GM18873 (cell line): ENCODE measurements at regions not wholly inside any gene's neighbourhood (a gene's known extent, or its start where the extent isn't known, plus 50 kb on each side); places are given as distances from the start of the nearest gene placed in this dataset.

Source experiments
- ATAC-seq: cut with Tn5 transposase; IDR thresholded peaks from one replicate; pipeline ENCODE4 v1.9.1; 2021; ENCODE audit warnings: mild to moderate bottlenecking, moderate library complexity, moderate number of reproducible peaks; ENCODE audit not compliant: unreplicated experiment, low FRiP score

DNA sequence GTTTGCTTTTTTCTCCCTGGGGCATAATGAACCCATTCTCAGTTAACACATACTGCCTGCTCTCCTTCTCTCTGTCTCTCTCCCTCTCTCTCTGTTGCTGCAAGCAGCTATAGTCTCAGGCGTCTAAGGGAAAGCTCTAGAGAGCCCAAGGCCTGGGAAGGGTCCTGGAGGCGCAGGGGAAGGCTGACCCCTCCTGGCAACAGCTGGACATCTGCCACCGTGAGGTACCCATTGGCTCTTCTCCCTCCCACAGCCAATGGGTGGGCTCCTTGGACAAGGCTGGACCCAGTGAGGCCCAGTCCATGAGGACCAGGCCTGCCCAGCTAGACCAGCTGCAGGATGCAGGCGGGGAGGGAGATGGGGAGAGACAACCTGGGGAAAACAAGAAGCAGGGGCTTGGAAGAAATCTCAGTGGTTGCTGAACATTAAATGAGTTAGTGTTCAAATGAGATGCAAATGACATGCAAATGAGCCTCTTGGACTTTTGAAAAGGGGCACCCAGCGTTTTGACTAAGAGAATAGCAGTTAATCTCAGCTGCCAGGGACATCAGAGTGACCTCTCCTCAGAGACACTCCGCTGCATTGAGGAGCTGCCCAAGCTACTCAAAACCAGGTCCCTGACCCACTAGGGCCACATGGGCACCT, 349.7 kb downstream of the BUD13 start:
- ATAC-seq, result no peak

DNA sequence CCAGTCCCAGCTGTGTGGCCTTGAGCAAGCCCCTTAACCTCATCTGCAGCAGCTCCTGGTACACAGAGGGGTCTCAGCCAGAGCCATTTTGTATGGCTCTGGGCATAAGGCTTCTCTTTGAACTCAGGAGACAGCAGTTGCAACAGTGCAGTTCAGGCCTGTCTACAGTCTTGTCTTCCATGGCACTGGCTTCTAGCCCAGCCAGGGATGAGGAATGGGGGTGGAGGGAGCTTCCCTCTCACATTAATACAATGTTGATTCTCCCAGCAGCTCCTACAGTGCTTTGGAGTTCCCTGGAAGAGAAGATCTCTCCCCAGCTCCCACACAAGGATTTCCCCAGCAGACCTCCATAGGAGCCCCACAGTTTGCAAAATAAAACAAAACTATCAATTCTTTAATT, 350.2 kb downstream of the BUD13 start:
- no peak for ATAC-seq

- no peak for ATAC-seq
Measured at GRCh38 chr11:116421529-116422185, 351.1 kb downstream of the BUD13 start.

DNA sequence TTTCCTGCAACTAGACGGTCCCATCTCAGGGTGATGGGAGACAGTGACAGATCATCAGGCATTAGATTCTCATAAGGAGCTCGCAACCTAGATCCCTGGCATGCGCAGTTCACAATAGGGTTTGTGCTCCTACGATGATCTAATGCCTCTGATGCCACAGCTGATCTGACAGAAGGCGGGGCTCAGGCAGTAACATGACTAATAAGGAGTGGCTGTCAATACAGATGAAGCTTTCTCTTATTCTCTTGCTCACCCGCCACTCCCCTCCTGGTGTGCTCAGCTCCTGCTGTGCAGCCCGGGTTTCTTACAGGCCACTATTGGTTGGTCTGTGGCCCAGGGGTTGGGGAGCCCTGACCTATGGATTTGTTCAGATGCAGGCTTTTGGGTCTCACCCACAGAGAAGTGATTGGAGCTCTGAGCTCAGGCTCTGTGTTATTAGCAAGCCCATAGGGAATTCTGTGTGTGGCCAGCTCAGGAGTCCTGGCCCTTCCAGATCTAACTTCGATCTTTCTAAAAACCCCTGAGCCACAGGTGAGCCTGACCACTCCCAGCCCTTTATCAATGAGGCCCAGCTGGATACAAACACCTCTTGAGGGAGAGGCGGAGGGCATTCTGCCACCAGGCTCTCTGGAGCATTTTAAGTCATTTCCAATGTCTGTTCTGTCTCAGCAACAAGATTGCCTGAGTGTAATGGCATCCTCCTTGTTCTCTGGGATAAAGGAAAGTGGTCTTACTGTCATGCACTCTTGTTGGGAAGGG, 351.8 kb downstream of the BUD13 start:
- ATAC-seq, result no peak

- ATAC-seq, result no peak
Measured at GRCh38 chr11:116420030-116420429, 352.8 kb downstream of the BUD13 start.

GRCh38 chr11:116418388-116419041, 354.3 kb downstream of the BUD13 start:
- ATAC-seq, result no peak

- ATAC-seq, result no peak
Measured at GRCh38 chr11:116416852-116417251, 355.9 kb downstream of the BUD13 start.

DNA sequence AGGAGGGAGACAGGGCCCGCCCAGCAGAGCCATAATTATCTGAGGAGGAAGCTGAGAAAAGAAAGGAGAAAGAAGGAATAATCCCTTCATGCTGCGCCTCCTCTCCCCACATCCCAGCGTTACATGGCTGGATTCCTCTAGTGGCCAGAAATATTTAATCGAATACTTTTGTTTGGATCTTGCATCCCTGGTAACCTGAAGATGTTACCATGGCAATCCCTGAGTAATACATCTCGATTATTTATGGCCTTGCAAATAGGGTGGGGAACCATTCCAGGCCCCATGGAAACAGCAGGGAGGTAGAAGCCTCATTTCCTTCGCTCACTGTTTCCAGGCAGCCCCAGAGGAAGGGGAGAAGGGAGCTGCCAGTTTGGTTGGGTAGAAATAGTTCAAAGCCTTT, 357.7 kb downstream of the BUD13 start:
- no peak for ATAC-seq

- ATAC-seq, result no peak
Measured at GRCh38 chr11:116414357-116414880, 358.4 kb downstream of the BUD13 start.

DNA sequence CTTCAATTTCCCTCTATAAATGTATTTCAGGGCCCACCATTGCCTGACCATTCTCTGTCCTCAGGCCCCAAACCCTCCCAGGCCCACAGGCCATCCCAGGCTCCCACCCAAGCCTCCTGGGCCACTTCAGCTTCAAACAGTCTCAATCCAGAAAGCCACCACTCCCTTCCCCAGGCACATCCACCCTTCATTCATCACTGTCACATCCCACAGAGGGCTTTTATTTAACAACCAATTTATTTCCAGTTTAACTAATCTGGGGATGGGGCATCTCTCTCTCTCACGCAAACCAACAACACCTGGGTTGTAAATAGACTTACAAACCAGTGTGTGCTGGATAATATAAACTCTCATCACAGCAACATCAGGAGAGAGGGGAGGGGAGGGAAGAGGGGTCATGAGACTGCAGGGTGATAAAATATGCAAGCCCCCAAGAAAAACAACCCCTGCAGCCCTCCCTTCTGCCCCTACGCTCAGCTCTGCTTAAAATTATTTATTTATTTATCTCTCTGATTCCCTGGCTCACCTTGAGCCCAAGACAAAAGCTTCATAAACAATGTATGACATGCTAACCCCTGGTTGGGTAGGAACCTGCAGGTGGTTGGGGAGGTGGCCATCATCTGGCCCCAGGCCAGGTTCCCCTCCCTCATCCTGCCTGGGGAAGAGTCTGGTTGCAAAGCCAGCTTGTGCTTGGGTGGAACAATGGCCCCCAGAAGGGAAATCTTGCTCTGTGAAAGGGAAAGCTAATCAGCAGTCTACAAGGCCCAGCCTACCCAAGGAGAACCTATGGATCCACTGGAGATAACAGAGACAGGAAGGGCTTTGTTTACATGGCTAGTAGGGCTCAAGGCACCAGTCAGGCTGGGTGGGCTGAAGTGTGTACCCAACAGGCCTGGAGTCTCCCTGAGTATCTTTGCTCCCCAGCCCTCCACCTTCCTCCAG, 359.2 kb downstream of the BUD13 start:
- ATAC-seq, result no peak

DNA sequence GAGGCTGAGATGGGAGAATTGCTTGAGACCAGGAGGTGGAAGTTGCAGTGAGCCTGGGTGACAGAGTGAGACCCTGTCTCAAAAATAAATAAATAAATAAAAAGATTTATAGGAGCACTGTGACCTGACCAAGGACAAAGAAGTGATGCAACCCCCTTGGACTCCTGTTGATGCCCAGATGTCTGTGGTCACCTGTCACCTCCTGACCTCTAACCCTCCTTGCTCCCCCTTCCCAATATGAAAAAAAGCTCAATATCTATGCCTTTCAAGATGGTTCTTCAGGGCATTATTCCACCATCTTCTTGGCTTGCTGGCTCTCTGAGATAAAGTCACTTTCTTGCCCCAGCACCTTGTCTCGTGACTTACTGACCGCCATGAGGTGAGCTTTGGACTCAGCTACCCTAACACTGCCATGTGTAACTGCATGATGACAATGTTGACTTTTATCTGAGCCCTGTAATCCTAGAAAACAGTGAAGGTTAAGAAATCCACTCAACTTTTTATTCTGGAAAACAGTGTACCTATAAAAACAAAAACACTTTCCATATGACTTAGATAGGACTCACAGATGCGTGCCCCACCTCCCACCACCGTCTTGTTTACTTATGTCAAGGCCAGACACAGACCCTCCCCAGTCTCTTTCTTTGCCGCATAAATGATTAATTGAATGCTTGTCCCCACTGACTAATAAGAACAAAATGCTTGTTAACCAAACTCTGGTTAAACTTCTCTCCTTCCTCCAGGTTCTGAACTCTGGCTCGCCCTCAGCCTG, 360.5 kb downstream of the BUD13 start:
- no peak for ATAC-seq

GRCh38 chr11:116409238-116409637, 363.5 kb downstream of the BUD13 start:
- no peak for ATAC-seq

DNA sequence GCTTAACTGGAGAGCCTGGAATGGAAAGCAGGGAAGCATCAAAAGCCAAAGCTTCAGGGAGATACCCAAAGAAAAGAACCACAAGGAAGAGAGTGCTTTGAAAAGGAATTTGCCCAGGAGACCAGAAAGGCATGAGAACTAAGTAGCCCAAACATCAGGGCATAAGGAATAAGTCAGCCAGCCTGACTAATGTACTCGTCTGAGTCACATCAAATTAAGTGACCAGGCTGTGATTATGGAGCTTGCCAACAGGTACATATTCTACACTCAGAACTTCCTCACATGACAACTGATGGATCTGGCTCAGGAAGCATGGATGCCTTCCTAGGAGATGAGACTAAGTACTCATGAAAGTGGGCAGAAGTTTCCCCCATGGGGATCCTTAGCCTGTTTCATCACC, 366.7 kb downstream of the BUD13 start:
- no peak for ATAC-seq

GRCh38 chr11:116404462-116404798, 368.4 kb downstream of the BUD13 start:
- no peak for ATAC-seq

DNA sequence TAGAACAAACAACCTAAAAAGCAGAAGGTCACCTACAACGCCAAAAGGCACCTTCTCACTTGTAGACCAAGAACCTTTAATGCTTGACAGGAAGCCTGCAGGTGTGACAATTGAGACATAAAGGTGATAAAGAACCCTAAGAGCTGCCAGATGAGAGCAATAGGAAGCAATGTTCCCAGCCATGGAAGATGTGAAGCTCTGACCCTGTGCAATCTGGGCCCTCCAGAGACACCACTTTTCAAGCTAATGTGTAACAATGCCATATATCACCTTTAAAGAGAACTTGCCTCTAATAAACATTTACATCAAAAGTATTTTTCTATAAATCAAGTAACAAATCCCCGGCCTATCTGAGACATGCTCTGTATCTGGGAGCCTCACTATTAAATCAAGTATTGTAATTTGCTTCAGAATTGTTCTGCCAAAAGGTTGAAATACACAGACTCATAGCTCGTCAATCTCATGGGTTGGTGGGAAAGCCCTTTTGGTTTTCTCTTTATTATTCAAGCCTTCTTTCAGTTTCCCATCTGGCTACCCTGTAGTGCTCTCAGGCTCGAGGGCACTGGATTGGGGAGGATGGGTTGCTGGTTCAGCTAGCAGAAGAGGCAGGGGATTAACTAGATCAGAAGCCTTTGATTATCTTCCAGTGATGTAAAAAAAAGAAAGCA, 368.9 kb downstream of the BUD13 start:
- no peak for ATAC-seq

- ATAC-seq, result no peak
Measured at GRCh38 chr11:116400081-116400480, 372.7 kb downstream of the BUD13 start.

DNA sequence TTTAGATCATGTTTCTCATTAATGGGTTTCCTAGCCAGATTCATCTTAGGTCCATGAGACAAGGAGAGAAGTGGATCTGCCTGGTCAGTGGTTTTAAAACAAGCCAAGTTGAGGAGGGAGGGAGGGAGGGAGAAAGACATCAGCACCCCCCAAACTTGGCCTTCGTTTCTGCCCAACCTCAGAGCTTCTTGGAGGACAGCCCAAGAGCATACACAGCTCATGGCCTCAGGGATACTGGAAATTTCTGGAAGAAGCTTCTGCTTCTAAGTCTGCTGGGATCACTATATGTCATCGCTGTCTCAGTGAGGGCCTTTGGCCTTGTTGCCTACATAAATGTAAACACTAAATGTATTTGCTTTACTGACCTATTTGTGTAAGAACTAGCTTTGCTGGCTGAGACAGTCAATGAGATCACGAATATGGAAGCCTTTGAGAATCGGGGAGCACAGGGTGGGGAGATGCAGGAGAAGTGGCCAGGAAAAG, 375.1 kb downstream of the BUD13 start:
- ATAC-seq, result no peak

GRCh38 chr11:116396331-116396730, 376.5 kb downstream of the BUD13 start:
- ATAC-seq, result no peak

GRCh38 chr11:116394022-116394421, 378.8 kb downstream of the BUD13 start:
- ATAC-seq, result no peak
